GM20000 (cell line): ENCODE measurements at regions not wholly inside any gene's neighbourhood (a gene's known extent, or its start where the extent isn't known, plus 50 kb on each side); places are given as distances from the start of the nearest gene placed in this dataset.

Experiments used
- DNase-seq: peaks from one replicate; pipeline ENCODE4 v3.0.0; 2012; ENCODE audit warnings: low spot score
- TF ChIP-seq, protein P1 (sequence below): IDR thresholded peaks from 2 replicates; pipeline ENCODE4 v1.5.1; 2012; ENCODE audit warnings: mild to moderate bottlenecking, control low read depth; ENCODE audit errors: extremely low read depth, missing control alignments

DNA sequence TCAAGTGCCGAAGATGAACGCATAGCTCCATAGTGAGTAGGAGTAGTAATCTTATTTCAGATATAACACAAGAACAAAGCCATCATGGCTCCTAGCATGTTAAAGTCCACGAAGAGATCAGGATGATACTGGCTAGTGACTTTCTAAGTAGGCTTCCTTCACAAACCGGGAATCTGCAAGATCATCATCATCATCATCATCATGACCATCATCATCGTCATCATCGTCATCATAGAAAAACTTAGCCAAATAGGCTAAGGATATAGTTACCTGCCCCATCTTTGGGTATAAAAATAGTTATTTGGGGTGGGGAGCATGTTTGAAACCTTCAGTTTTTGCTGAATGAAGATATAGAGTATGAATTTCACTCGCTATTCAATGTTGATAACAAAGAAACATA is 57.9 kb downstream of the PYDC2 start:
- TF ChIP-seq, protein P1, sequence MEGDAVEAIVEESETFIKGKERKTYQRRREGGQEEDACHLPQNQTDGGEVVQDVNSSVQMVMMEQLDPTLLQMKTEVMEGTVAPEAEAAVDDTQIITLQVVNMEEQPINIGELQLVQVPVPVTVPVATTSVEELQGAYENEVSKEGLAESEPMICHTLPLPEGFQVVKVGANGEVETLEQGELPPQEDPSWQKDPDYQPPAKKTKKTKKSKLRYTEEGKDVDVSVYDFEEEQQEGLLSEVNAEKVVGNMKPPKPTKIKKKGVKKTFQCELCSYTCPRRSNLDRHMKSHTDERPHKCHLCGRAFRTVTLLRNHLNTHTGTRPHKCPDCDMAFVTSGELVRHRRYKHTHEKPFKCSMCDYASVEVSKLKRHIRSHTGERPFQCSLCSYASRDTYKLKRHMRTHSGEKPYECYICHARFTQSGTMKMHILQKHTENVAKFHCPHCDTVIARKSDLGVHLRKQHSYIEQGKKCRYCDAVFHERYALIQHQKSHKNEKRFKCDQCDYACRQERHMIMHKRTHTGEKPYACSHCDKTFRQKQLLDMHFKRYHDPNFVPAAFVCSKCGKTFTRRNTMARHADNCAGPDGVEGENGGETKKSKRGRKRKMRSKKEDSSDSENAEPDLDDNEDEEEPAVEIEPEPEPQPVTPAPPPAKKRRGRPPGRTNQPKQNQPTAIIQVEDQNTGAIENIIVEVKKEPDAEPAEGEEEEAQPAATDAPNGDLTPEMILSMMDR, result no peak
- no peak for DNase-seq

DNA sequence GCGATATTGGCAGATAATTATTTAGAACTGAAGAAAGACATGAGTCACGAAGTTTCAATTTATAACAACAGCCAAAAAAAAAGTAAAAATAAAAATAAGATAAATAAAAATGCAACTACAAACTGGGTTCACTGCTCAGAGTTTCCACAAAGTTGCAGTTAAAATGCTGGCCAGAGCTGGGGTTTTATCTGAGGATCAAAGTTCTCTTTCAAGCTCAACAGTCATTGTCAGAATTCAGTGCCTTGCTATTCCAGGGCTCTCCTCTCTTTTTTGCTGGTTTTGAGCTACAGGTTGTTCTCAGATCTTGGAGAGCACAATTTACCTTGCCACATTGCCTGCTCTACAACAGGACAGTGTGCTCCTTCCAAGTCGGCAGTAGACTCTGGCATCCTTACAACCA is 60.1 kb downstream of the PYDC2 start:
- TF ChIP-seq, protein P1, result no peak
- DNase-seq, result no peak

DNA sequence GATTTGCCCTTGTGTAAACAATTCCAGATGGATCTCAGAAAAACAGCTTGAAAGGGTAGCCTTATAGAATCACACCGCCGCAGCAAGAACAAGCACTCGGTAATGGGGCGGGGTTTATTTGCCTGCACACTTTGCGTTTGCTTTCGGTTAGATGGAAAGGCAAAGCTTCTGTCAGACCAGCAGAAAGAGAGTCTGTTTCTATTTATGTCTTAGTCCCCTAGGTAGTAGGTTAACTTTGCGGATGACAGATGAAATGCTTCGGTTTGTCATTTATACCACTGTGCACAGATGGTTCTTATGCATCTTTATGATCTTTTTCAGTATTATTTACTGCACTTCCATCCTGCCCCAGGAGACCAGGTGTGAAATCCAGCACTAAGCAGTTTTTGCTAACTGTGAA is 62.2 kb downstream of the PYDC2 start:
- DNase-seq, result no peak
- TF ChIP-seq, protein P1, result no peak

DNA sequence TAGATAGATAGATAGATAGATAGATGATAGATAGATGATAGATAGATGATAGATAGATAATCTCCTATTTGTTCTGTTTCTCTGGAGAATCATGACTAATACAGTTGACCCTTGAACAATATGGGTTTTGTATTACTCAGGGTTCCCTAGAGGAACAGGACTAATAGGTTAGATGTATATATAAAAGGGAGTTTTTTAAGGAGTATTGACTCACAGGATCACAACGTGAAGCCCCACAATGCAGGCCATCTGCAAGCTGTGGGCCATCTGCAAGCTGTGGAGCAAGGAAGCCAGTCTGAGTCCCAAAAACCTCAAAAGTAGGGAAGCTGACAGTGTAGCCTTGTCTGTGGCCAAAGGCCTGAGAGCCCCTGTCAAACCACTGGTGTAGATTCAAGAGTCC is 67.6 kb downstream of the PYDC2 start:
- DNase-seq, result no peak
- TF ChIP-seq, protein P1, result no peak

DNA sequence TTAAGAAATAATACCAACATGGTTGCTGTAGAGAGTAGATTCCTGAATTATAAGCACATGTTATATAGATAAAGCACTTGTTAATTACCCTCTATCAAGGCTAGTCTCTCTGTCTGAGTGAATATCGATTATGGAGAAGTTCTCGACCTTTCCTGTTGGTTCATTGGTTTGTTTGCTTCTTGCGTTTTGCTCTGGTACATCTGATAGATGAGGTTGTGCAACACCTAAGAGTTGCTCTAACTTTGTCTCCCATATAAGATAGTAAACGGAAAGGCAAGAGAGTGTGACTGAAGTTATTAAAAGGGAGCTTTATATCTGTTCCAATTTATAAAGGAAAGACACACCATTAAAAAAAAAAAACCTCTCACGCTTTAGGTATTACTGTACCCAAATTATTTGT is 69.0 kb downstream of the PYDC2 start:
- no peak for DNase-seq
- TF ChIP-seq, protein P1, result no peak

DNA sequence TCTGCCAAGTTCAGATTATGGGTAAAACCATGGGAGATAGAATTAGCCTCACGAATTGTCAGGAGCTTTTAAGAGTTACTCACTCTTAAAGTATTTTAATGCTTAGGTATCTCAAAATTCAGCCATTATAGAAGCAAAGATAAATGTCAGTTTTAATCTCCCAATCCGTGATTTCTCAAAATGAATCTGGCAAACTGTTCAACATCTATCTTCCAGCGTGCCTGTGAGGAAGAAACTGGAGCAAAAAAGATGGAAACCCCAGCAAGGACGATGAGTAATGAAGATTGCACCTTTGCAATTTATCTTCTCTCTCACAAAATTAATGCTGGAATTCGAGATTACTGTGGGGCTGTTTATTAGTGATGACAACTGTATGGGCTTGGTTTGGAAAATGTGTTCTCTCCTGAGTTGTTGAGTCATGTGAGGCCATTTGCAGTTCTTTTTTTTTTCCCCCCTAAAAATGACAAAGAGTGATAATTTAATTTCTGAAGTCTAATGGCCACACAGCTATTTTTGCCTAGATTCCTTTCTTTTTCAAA is 70.5 kb downstream of the PYDC2 start:
- DNase-seq, result no peak
- TF ChIP-seq, protein P1, result no peak

DNA sequence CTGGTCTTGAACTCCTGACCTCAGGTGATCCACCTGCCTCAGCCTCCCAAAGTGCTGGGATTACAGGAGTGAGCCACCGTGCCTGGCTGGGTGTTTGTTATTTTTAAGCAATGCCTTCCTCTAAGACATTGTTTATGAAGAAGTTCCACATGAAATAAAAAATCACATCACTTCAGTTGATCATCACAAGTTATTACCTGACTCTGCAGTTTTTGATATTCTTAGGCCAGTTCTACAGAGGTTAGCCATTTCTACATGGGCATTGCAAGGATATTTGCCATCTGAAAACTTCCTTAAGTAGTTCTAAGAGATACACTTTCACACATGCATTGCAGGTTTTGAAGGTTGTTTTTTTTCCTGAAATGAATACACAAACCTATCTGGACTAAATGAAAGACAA is 82.1 kb downstream of the PYDC2 start:
- no peak for DNase-seq
- TF ChIP-seq, protein P1, result no peak

DNA sequence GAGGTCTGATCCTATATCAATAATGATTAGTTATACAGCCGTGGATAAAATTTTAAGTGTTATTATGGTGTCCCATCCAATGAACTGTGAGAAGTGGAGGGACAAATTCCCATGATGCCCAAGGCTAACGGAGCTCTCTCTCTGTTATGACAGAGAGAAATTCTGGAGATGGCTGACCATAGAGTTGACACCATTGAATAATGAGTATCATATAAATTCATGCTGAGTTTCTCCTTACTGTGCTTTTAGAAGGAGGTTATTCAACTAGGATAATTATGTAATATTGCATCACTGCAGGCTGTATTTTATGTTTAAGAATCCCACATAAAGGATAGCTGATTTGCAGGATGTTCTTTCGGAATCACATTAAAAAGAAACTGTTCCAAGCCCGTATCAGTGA is 82.9 kb downstream of the PYDC2 start:
- no peak for DNase-seq
- TF ChIP-seq, protein P1, result no peak
